ENCODE measurements at regions not wholly inside any gene's neighbourhood (a gene's known extent, or its start where the extent isn't known, plus 50 kb on each side); places are given as distances from the start of the nearest gene placed in this dataset.

GRCh38 chr3:1832395-1832794, 266.3 kb upstream of the CNTN4 start:
- Histone ChIP-seq H3K9me3 (ENCODE audit: control insufficient read depth in 2 of 3, insufficient read depth in 1 of 3, low read length in 3 of 3) (no peaks in the 10 kb centered on the region), H3K9ac (ENCODE audit: low read length in 3 of 3) (no peak overlapping the region), H3K4me1 (ENCODE audit: control insufficient read depth in 2 of 3, insufficient read depth in 2 of 3, low read depth in 1 of 3, low read length in 3 of 3) (no peaks in the 10 kb centered on the region), H3K27ac (ENCODE audit: low read depth in 2 of 2, low read length in 2 of 2) (no peak overlapping the region), H3K4me3 (ENCODE audit: low read length in 3 of 3) (no peak overlapping the region), H3K36me3 (ENCODE audit: control insufficient read depth in 2 of 3, insufficient read depth in 3 of 3, low read length in 3 of 3) (no peaks in the 10 kb centered on the region), H3K27me3 (ENCODE audit: control insufficient read depth, insufficient read depth, low read length) (no peaks in the 10 kb centered on the region)
- DNase-seq (no peak), FAIRE-seq (no peak)
- TF ChIP-seq CTCF (IDR thresholded peaks at IDR 0.05; ENCODE audit: borderline replicate concordance, extremely low read depth, insufficient read depth), result no peak
- intact Hi-C loops (cut with DNase I), result no loop called here

- Histone ChIP-seq H3K36me3 (ENCODE audit: control insufficient read depth in 2 of 3, insufficient read depth in 3 of 3, low read length in 3 of 3) (no peaks in the 10 kb centered on the region), H3K27ac (ENCODE audit: low read depth in 2 of 2, low read length in 2 of 2) (no peak overlapping the region), H3K9ac (ENCODE audit: low read length in 3 of 3) (no peak overlapping the region), H3K4me1 (ENCODE audit: control insufficient read depth in 2 of 3, insufficient read depth in 2 of 3, low read depth in 1 of 3, low read length in 3 of 3) (no peaks in the 10 kb centered on the region), H3K4me3 (ENCODE audit: low read length in 3 of 3) (no peak overlapping the region), H3K9me3 (ENCODE audit: control insufficient read depth in 2 of 3, insufficient read depth in 1 of 3, low read length in 3 of 3) (no peaks in the 10 kb centered on the region), H3K27me3 (ENCODE audit: control insufficient read depth, insufficient read depth, low read length) (no peaks in the 10 kb centered on the region)
- FAIRE-seq, result no peak
- TF ChIP-seq CTCF (IDR thresholded peaks at IDR 0.05; ENCODE audit: borderline replicate concordance, extremely low read depth, insufficient read depth), result no peak
- no peak for DNase-seq
- intact Hi-C loops (cut with DNase I), result no loop called here
Measured at GRCh38 chr3:1843111-1843510, 255.6 kb upstream of the CNTN4 start.

- FAIRE-seq (no peak), DNase-seq (no peak)
- H3K27me3 ChIP-seq (ENCODE audit: control insufficient read depth, insufficient read depth, low read length), result no peaks in the 10 kb centered on the region
- H3K27ac ChIP-seq (ENCODE audit: low read depth in 2 of 2, low read length in 2 of 2), result no peak overlapping the region
- intact Hi-C loops (cut with DNase I), result no loop called here
- no peak overlapping the region for H3K9ac ChIP-seq (ENCODE audit: low read length in 3 of 3)
- H3K4me3 ChIP-seq (ENCODE audit: low read length in 3 of 3), result no peak overlapping the region
- H3K4me1 ChIP-seq (ENCODE audit: control insufficient read depth in 2 of 3, insufficient read depth in 2 of 3, low read depth in 1 of 3, low read length in 3 of 3), result no peaks in the 10 kb centered on the region
- no peak for TF ChIP-seq CTCF (IDR thresholded peaks at IDR 0.05; ENCODE audit: borderline replicate concordance, extremely low read depth, insufficient read depth)
- H3K36me3 ChIP-seq (ENCODE audit: control insufficient read depth in 2 of 3, insufficient read depth in 3 of 3, low read length in 3 of 3), result no peaks in the 10 kb centered on the region
- no peaks in the 10 kb centered on the region for H3K9me3 ChIP-seq (ENCODE audit: control insufficient read depth in 2 of 3, insufficient read depth in 1 of 3, low read length in 3 of 3)
Measured at GRCh38 chr3:1847571-1847970, 251.1 kb upstream of the CNTN4 start.

- no peaks in the 10 kb centered on the region for H3K36me3 ChIP-seq (ENCODE audit: control insufficient read depth in 2 of 3, insufficient read depth in 3 of 3, low read length in 3 of 3)
- no peak overlapping the region for H3K9ac ChIP-seq (ENCODE audit: low read length in 3 of 3)
- TF ChIP-seq CTCF (IDR thresholded peaks at IDR 0.05; ENCODE audit: borderline replicate concordance, extremely low read depth, insufficient read depth), result no peak
- intact Hi-C loops (cut with DNase I), result no loop called here
- H3K9me3 ChIP-seq (ENCODE audit: control insufficient read depth in 2 of 3, insufficient read depth in 1 of 3, low read length in 3 of 3), result no peaks in the 10 kb centered on the region
- H3K27me3 ChIP-seq (ENCODE audit: control insufficient read depth, insufficient read depth, low read length), result no peaks in the 10 kb centered on the region
- no peak overlapping the region for H3K4me3 ChIP-seq (ENCODE audit: low read length in 3 of 3)
- no peak overlapping the region for H3K27ac ChIP-seq (ENCODE audit: low read depth in 2 of 2, low read length in 2 of 2)
- DNase-seq (no peak), FAIRE-seq (no peak)
- H3K4me1 ChIP-seq (ENCODE audit: control insufficient read depth in 2 of 3, insufficient read depth in 2 of 3, low read depth in 1 of 3, low read length in 3 of 3), result no peaks in the 10 kb centered on the region
Measured at GRCh38 chr3:1848935-1849334, 249.7 kb upstream of the CNTN4 start.

All from kidney (tissue), 13 donors.